Fibroblast of skin of right biceps (primary cell): ENCODE measurements at regions not wholly inside any gene's neighbourhood (a gene's known extent, or its start where the extent isn't known, plus 50 kb on each side); places are given as distances from the start of the nearest gene placed in this dataset.

Source experiments
- DNase-seq: peaks from one replicate; pipeline ENCODE4 v3.0.0-alpha.2; 2013

- DNase-seq: no peak
Measured at GRCh38 chr4:8526363-8526855, 53.8 kb upstream of the GPR78 start.

GRCh38 chr4:8528713-8529112 is 51.5 kb upstream of the GPR78 start:
- peak; percentile 65 for DNase-seq
